ENCODE measurements at regions not wholly inside any gene's neighbourhood (a gene's known extent, or its start where the extent isn't known, plus 50 kb on each side); places are given as distances from the start of the nearest gene placed in this dataset.

DNA sequence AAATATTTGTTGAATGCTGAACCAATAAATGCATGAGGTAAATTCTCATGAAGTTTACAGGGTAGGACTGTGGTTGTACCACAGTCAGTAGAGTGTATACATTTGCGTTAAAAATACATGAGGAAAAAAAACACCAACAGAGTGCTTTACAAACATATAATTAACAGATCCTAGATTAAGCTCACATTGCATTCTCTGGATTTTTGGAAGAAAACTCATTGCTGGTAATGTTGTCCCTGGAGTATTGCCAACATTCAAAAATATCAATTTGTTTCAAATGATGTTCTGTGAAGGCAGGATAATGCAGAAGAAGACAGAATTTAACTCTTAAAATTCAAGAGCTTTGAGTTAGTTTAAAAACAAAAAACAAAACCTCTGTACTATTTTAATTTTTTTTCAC is 95.5 kb downstream of the MBL2 start:
- Histone ChIP-seq H3K4me3 (ENCODE audit: low read length) (no peak overlapping the region), H3K9me3 (ENCODE audit: low read length) (no peaks in the 10 kb centered on the region), H3K36me3 (ENCODE audit: low read depth, low read length) (no peaks in the 10 kb centered on the region), H3K9me2 (replicated peaks; ENCODE audit: low read length) (no peaks in the 10 kb centered on the region), H3K4me2 (ENCODE audit: low read length) (no peak overlapping the region), H3K79me2 (ENCODE audit: low read length) (no peaks in the 10 kb centered on the region), H3K4me1 (ENCODE audit: insufficient read depth, low read length) (peaks cover 12% of the 10 kb centered on the region), H4K20me1 (ENCODE audit: low read length) (no peaks in the 10 kb centered on the region), H3K27ac (ENCODE audit: low read length) (no peak overlapping the region), H3K9ac (ENCODE audit: low read length) (no peak overlapping the region), H3K27me3 (ENCODE audit: low read length) (no peaks in the 10 kb centered on the region), H2AFZ (ENCODE audit: low read length) (no peak overlapping the region), H3F3A (ENCODE audit: low read length, unreplicated experiment) (no peaks in the 10 kb centered on the region)
- no peak for TF ChIP-seq EZH2 (IDR thresholded peaks at IDR 0.05; ENCODE audit: low read length, unreplicated experiment)
- TF ChIP-seq, protein P1, sequence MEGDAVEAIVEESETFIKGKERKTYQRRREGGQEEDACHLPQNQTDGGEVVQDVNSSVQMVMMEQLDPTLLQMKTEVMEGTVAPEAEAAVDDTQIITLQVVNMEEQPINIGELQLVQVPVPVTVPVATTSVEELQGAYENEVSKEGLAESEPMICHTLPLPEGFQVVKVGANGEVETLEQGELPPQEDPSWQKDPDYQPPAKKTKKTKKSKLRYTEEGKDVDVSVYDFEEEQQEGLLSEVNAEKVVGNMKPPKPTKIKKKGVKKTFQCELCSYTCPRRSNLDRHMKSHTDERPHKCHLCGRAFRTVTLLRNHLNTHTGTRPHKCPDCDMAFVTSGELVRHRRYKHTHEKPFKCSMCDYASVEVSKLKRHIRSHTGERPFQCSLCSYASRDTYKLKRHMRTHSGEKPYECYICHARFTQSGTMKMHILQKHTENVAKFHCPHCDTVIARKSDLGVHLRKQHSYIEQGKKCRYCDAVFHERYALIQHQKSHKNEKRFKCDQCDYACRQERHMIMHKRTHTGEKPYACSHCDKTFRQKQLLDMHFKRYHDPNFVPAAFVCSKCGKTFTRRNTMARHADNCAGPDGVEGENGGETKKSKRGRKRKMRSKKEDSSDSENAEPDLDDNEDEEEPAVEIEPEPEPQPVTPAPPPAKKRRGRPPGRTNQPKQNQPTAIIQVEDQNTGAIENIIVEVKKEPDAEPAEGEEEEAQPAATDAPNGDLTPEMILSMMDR (conservative IDR thresholded peaks at IDR 0.05; ENCODE audit: low read depth, low read length) = no peak
- TF ChIP-seq EZH2phosphoT487 (IDR thresholded peaks at IDR 0.05; ENCODE audit: borderline replicate concordance, low read length) = no peak
- intact Hi-C loops (cut with micrococcal nuclease) = no loop called here
- DNase-seq = peak; percentile 36
- CTCF ChIA-PET = interaction anchor here (0.7 kb wide), 1 partner anchor 31 kb away, joined by 4 read pairs; no protein-coding TSS in a partner anchor
- POLR2A ChIA-PET (ENCODE audit: unreplicated experiment) = interaction anchor here (0.6 kb wide), 2 partner anchors 47 to 50 kb away, joined by 4 to 5 read pairs; no protein-coding TSS in a partner anchor
- BruUV-seq (replicated peaks) = no TSS peak
- ATAC-seq = no peak

DNA sequence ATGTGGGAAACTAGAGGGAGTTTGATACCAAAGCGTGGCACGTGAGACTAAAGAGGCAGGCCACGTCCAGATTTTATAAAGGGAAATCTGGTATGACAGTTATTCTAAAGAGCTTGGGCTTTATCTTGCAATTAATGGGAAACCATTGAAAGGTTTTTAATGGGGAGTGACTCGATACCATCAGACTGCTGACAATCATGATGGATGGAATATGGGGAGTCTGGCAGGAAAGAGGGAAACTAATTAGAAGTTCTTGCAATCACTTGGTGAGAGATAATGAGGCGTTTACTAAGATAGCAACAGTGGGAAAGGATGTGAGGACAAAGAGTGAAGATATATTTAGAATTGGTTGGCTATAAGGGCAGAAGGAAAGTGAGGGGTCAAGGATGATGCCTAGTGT is 94.0 kb downstream of the MBL2 start:
- ChIA-PET CTCF (interaction anchor here (0.6 kb wide), 1 partner anchor 51 kb away, joined by 3 read pairs; no protein-coding TSS in a partner anchor), POLR2A (ENCODE audit: unreplicated experiment) (no interaction called here)
- no peak overlapping the region for H3K9ac ChIP-seq (ENCODE audit: low read length)
- no peaks in the 10 kb centered on the region for H3K9me2 ChIP-seq (replicated peaks; ENCODE audit: low read length)
- H3K4me2 ChIP-seq (ENCODE audit: low read length) = no peak overlapping the region
- H4K20me1 ChIP-seq (ENCODE audit: low read length) = no peaks in the 10 kb centered on the region
- H3K4me1 ChIP-seq (ENCODE audit: insufficient read depth, low read length) = peaks cover 28% of the 10 kb centered on the region
- H3F3A ChIP-seq (ENCODE audit: low read length, unreplicated experiment) = peaks cover 5% of the 10 kb centered on the region
- no peak for DNase-seq
- H3K79me2 ChIP-seq (ENCODE audit: low read length) = no peaks in the 10 kb centered on the region
- H3K9me3 ChIP-seq (ENCODE audit: low read length) = no peaks in the 10 kb centered on the region
- no peak for TF ChIP-seq EZH2 (IDR thresholded peaks at IDR 0.05; ENCODE audit: low read length, unreplicated experiment)
- TF ChIP-seq, protein P1 (conservative IDR thresholded peaks at IDR 0.05; ENCODE audit: low read depth, low read length) = no peak
- no peak for TF ChIP-seq EZH2phosphoT487 (IDR thresholded peaks at IDR 0.05; ENCODE audit: borderline replicate concordance, low read length)
- no peaks in the 10 kb centered on the region for H3K27me3 ChIP-seq (ENCODE audit: low read length)
- BruUV-seq (replicated peaks) = no TSS peak
- H3K36me3 ChIP-seq (ENCODE audit: low read depth, low read length) = no peaks in the 10 kb centered on the region
- H3K4me3 ChIP-seq (ENCODE audit: low read length) = no peak overlapping the region
- intact Hi-C loops (cut with micrococcal nuclease) = loop anchor here (2.0 kb wide), 1 partner anchor 14 kb away; no protein-coding TSS in a partner anchor
- no peak overlapping the region for H3K27ac ChIP-seq (ENCODE audit: low read length)
- ATAC-seq = no peak
- no peak overlapping the region for H2AFZ ChIP-seq (ENCODE audit: low read length)

DNA sequence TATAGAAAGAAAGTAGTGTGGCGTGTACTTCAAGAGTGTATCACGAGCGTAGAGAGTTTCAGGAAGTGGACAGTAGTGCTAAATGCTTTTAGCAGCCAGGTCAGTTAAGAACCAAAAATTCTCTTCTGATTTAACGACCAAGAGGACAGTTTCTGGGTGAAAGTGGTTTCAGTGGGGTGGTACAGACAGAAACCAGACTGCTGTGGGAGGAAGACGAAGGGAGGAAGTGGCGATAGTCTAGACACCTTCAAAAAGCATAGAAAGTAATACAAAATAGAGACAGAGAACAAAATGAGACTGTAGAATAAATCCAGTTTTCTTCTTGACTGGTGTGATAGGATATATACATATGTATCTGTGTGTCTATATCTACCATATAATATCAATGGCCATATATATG is 93.5 kb downstream of the MBL2 start:
- ATAC-seq = no peak

More for the DNA sequence above, 93.5 kb downstream of the MBL2 start:
- no peak for DNase-seq
- H3K36me3 ChIP-seq (ENCODE audit: low read depth, low read length) = no peaks in the 10 kb centered on the region
- ChIA-PET POLR2A (ENCODE audit: unreplicated experiment) (no interaction called here), CTCF (no interaction called here)
- H3K9me2 ChIP-seq (replicated peaks; ENCODE audit: low read length) = no peaks in the 10 kb centered on the region
- no peak overlapping the region for H3K9ac ChIP-seq (ENCODE audit: low read length)
- H3K27ac ChIP-seq (ENCODE audit: low read length) = no peak overlapping the region
- no peaks in the 10 kb centered on the region for H3K9me3 ChIP-seq (ENCODE audit: low read length)
- H3K4me3 ChIP-seq (ENCODE audit: low read length) = no peak overlapping the region
- H4K20me1 ChIP-seq (ENCODE audit: low read length) = no peaks in the 10 kb centered on the region
- no peak for TF ChIP-seq EZH2 (IDR thresholded peaks at IDR 0.05; ENCODE audit: low read length, unreplicated experiment)
- TF ChIP-seq, protein P1 (conservative IDR thresholded peaks at IDR 0.05; ENCODE audit: low read depth, low read length) = no peak
- TF ChIP-seq EZH2phosphoT487 (IDR thresholded peaks at IDR 0.05; ENCODE audit: borderline replicate concordance, low read length) = no peak
- no peak overlapping the region for H3K4me2 ChIP-seq (ENCODE audit: low read length)
- no peak overlapping the region for H2AFZ ChIP-seq (ENCODE audit: low read length)
- BruUV-seq (replicated peaks) = no TSS peak
- H3K4me1 ChIP-seq (ENCODE audit: insufficient read depth, low read length) = peaks cover 29% of the 10 kb centered on the region
- H3F3A ChIP-seq (ENCODE audit: low read length, unreplicated experiment) = peaks cover 5% of the 10 kb centered on the region
- no peaks in the 10 kb centered on the region for H3K79me2 ChIP-seq (ENCODE audit: low read length)
- intact Hi-C loops (cut with micrococcal nuclease) = loop anchor here (2.0 kb wide), 1 partner anchor 14 kb away; no protein-coding TSS in a partner anchor
- H3K27me3 ChIP-seq (ENCODE audit: low read length) = no peaks in the 10 kb centered on the region
